Upper lobe of right lung (tissue), 1 donor: ENCODE measurements at regions not wholly inside any gene's neighbourhood (a gene's known extent, or its start where the extent isn't known, plus 50 kb on each side); places are given as distances from the start of the nearest gene placed in this dataset.

Experiments used
- ATAC-seq: fragments of 200-7000 bp; cut with Tn5 transposase; one replicate; pipeline ENCODE4 v1.9.1; 2020; ENCODE audit warnings: mild to moderate bottlenecking, moderate library complexity
- DNase-seq: peaks from one replicate; pipeline ENCODE4 v3.0.0-alpha.2; 2020
- H3K27ac ChIP-seq: fragments of 200-600 bp; one replicate; pipeline ENCODE4 v1.8.0; 2022
- H3K27me3 ChIP-seq: fragments of 200-600 bp; one replicate; pipeline ENCODE4 v1.8.0; 2022; ENCODE audit warnings: mild to moderate bottlenecking
- H3K36me3 ChIP-seq: fragments of 200-600 bp; one replicate; pipeline ENCODE4 v1.8.0; 2022
- H3K4me1 ChIP-seq: fragments of 200-600 bp; one replicate; pipeline ENCODE4 v1.8.0; 2022
- H3K4me3 ChIP-seq: fragments of 200-600 bp; one replicate; pipeline ENCODE4 v1.8.0; 2022; ENCODE audit warnings: mild to moderate bottlenecking
- H3K9me3 ChIP-seq: fragments of 200-600 bp; one replicate; pipeline ENCODE4 v1.8.0; 2022
- CTCF ChIP-seq: fragments of 200-600 bp; IDR thresholded peaks from one replicate; pipeline ENCODE4 v1.8.0; 2022; ENCODE audit warnings: antibody characterized with exemption
- intact Hi-C: fragments of 100-400 bp; cut with DNase I; formaldehyde crosslinking; loops from one replicate; pipeline ENCODE4 v1.11.0; 2022
- donor health status: DM: no; HTN: yes; CAD: no; lungs with severe emphysema.

GRCh38 chr18:40921845-40922629 is 1033.0 kb upstream of the PIK3C3 start:
- Histone ChIP-seq H3K27ac (no peak overlapping the region), H3K4me1 (no peaks in the 10 kb centered on the region), H3K9me3 (no peaks in the 10 kb centered on the region), H3K4me3 (no peak overlapping the region), H3K36me3 (no peaks in the 10 kb centered on the region), H3K27me3 (no peaks in the 10 kb centered on the region)
- ATAC-seq (no peak), DNase-seq (no peak)
- TF ChIP-seq CTCF, result no peak
- intact Hi-C loops, result no loop called here

- DNase-seq (no peak), ATAC-seq (no peak)
- intact Hi-C loops, result no loop called here
- Histone ChIP-seq H3K4me3 (no peak overlapping the region), H3K27me3 (no peaks in the 10 kb centered on the region), H3K36me3 (no peaks in the 10 kb centered on the region), H3K4me1 (no peaks in the 10 kb centered on the region), H3K9me3 (no peaks in the 10 kb centered on the region), H3K27ac (no peak overlapping the region)
- TF ChIP-seq CTCF, result no peak
These were observed 1038.0 kb upstream of the PIK3C3 start for GRCh38 chr18:40917056-40917455.

- DNase-seq, result no peak
- TF ChIP-seq CTCF, result no peak
- intact Hi-C loops, result no loop called here
- Histone ChIP-seq H3K9me3 (no peaks in the 10 kb centered on the region), H3K27ac (no peak overlapping the region), H3K36me3 (no peaks in the 10 kb centered on the region), H3K4me3 (no peak overlapping the region), H3K27me3 (no peaks in the 10 kb centered on the region), H3K4me1 (no peaks in the 10 kb centered on the region)
- ATAC-seq, result no peak
These were observed 1039.3 kb upstream of the PIK3C3 start for GRCh38 chr18:40915724-40916123.

GRCh38 chr18:40911582-40912254 is 1043.3 kb upstream of the PIK3C3 start:
- Histone ChIP-seq H3K36me3 (no peaks in the 10 kb centered on the region), H3K9me3 (no peaks in the 10 kb centered on the region), H3K27me3 (no peaks in the 10 kb centered on the region), H3K4me3 (no peak overlapping the region), H3K27ac (no peak overlapping the region), H3K4me1 (no peaks in the 10 kb centered on the region)
- intact Hi-C loops, result no loop called here
- no peak for TF ChIP-seq CTCF
- DNase-seq, result no peak
- ATAC-seq, result no peak

- H3K4me3 ChIP-seq, result no peak overlapping the region
- no peaks in the 10 kb centered on the region for H3K36me3 ChIP-seq
- no peaks in the 10 kb centered on the region for H3K9me3 ChIP-seq
- H3K27ac ChIP-seq, result no peak overlapping the region
- intact Hi-C loops, result no loop called here
- DNase-seq (no peak), ATAC-seq (no peak)
- no peaks in the 10 kb centered on the region for H3K27me3 ChIP-seq
- TF ChIP-seq CTCF, result no peak
- no peaks in the 10 kb centered on the region for H3K4me1 ChIP-seq
These were observed 1044.0 kb upstream of the PIK3C3 start for GRCh38 chr18:40911041-40911440.
